Mucosa of stomach (tissue), 1 donor: ENCODE measurements at regions not wholly inside any gene's neighbourhood (a gene's known extent, or its start where the extent isn't known, plus 50 kb on each side); places are given as distances from the start of the nearest gene placed in this dataset.

Experiments used
- H3K27me3 ChIP-seq: one replicate; pipeline ENCODE4 v1.7.0; 2013; ENCODE audit warnings: mild to moderate bottlenecking, low read length; ENCODE audit not compliant: control insufficient read depth, insufficient read depth
- H3K36me3 ChIP-seq: one replicate; pipeline ENCODE4 v1.7.0; 2013; ENCODE audit warnings: low read length; ENCODE audit not compliant: control insufficient read depth, insufficient read depth
- H3K4me1 ChIP-seq: one replicate; pipeline ENCODE4 v1.7.0; 2013; ENCODE audit warnings: mild to moderate bottlenecking, low read length; ENCODE audit not compliant: control insufficient read depth, insufficient read depth
- H3K4me3 ChIP-seq: one replicate; pipeline ENCODE4 v1.7.0; 2013; ENCODE audit warnings: low read length
- H3K9ac ChIP-seq: one replicate; pipeline ENCODE4 v1.7.0; 2013; ENCODE audit warnings: mild to moderate bottlenecking, low read length, moderate library complexity
- H3K9me3 ChIP-seq: one replicate; pipeline ENCODE4 v1.7.0; 2013; ENCODE audit warnings: mild to moderate bottlenecking, low read length, moderate library complexity; ENCODE audit not compliant: control insufficient read depth
- donor health status: Pancreatic carcinoma.

DNA sequence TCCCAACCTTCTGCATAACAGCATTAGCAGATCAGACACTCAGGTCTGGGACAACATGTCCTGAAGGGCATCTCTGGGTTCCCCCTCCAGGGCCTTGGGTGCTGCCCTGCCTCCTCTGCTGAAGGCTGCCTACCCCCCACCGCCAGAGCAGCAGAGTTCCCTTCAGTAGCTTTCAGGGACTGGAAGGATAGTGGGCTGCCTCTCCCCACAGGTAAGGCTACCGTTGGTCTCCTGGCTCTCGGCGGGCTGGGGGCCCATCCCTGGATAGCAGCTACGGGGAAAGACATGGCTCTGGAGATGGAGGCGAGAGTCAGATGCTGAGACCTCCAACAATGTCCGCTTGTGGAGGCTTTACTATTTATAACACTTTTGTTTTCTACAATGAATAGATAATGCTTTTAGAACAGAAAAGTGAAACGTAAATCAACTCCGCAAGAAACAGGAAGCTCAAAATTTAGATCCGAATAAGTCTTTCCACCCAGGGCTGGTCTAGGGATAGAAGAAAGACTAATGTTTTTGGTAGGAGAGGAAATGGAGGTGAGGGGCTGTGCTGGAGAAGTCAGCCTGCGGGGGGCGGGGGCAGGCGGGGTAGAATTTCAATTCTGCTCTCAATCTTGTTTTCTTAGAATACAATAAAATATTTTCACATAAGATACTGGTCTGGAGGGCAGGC is 58.4 kb downstream of the ARL4C start:
- H3K9ac ChIP-seq: no peak overlapping the region
- no peaks in the 10 kb centered on the region for H3K27me3 ChIP-seq
- H3K4me3 ChIP-seq: no peak overlapping the region
- no peaks in the 10 kb centered on the region for H3K4me1 ChIP-seq
- no peaks in the 10 kb centered on the region for H3K36me3 ChIP-seq
- no peaks in the 10 kb centered on the region for H3K9me3 ChIP-seq

GRCh38 chr2:234437642-234438304 is 59.1 kb downstream of the ARL4C start:
- no peaks in the 10 kb centered on the region for H3K9me3 ChIP-seq
- H3K4me1 ChIP-seq: no peaks in the 10 kb centered on the region
- H3K4me3 ChIP-seq: no peak overlapping the region
- H3K36me3 ChIP-seq: no peaks in the 10 kb centered on the region
- no peaks in the 10 kb centered on the region for H3K27me3 ChIP-seq
- no peak overlapping the region for H3K9ac ChIP-seq

DNA sequence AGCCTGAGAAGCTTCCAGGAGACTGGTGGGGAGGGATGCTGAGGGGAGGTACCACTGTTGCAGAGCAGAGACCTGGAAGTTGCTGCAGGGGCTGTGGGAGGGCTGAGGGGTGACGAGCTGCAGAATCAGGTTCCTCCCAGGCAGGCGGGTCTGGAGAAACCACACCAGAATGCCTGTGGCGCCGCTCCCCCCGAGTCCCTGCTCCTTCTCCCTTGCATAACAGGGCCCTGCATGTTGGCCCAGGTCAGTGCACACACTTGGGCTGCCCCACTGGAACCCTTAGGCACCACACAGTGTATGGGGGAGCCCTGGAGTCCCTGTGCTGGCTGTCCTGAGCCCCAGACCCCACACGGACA is 60.4 kb downstream of the ARL4C start:
- Histone ChIP-seq H3K9me3 (no peaks in the 10 kb centered on the region), H3K36me3 (no peaks in the 10 kb centered on the region), H3K4me1 (no peaks in the 10 kb centered on the region), H3K9ac (no peak overlapping the region), H3K4me3 (no peak overlapping the region), H3K27me3 (no peaks in the 10 kb centered on the region)

DNA sequence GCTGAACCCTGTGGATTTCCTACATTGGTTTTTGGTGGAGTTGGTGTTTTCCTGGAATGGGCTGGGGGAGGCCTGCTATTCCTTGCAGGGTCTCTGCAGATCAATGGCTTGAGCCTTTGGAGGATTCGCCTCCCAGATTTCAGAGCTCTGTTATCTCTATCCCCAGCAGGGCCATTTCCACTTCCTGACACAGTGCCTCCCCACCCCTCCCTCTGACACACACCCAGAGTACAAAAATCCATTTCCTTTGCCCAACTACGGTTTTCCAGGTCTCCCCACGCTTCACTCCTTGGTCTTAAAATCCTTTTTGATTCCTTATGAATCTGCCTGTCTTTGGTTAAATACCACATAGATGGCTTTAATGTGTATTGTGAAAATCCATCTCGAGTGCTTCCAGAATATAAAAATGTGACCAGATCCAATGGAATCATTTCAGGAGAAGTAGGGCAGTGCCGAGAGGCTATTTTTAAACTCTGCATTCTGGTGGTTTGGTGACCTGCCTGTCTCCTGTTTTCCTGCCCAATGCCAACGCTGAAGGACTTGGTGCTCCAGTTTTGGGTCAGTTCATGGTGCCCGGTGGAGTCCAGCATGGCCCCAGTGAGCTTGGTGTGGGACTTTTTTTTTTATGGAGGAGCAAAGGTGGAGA is 60.9 kb downstream of the ARL4C start:
- Histone ChIP-seq H3K4me3 (no peak overlapping the region), H3K27me3 (no peaks in the 10 kb centered on the region), H3K4me1 (no peaks in the 10 kb centered on the region), H3K9me3 (no peaks in the 10 kb centered on the region), H3K9ac (no peak overlapping the region), H3K36me3 (no peaks in the 10 kb centered on the region)

DNA sequence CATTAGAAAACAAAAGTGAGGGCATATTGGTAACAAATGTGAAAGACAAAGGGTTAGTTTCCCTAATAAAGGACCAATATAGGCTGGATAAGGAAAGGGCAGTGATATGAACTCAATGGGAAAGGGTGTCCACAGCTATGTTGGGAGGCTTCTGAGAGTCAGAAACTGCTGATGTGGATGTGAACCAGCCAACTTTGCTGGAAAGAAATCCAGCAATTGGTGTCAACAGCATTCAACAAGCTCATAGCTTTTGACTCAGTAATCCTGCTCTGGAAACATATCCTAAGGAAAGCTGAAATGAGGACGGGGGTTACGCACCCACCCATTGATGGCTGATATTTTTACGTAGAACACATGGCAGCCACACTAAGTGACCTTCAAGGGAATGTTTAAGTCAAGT is 63.7 kb downstream of the ARL4C start:
- Histone ChIP-seq H3K4me3 (no peak overlapping the region), H3K9ac (no peak overlapping the region), H3K36me3 (no peaks in the 10 kb centered on the region), H3K9me3 (no peaks in the 10 kb centered on the region), H3K4me1 (no peaks in the 10 kb centered on the region), H3K27me3 (no peaks in the 10 kb centered on the region)

- peaks cover 18% of the 10 kb centered on the region for H3K4me1 ChIP-seq
- H3K27me3 ChIP-seq: no peaks in the 10 kb centered on the region
Observed at GRCh38 chr2:234430871-234431270, 66.0 kb downstream of the ARL4C start.

DNA sequence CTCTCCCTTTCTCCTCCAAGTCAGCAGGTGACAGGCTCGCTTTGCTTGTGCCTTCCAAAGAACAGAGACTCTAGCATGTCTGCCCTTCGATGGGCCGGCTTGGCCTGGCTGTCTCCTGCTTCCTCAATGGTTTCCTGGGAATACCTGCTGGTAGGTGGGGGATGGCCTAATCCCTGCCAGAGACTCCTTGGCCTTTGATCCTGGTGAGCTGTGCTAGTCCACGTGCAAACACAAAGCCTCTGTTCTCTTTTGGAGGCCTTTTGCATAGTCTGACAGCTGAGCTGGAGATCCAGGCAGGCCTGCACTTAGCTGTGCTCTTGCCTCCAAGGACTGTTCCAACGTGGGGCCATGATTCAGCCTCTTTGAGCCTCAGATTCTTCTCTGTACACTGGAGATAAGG is 67.6 kb downstream of the ARL4C start:
- H3K9me3 ChIP-seq: no peaks in the 10 kb centered on the region
- peaks cover 21% of the 10 kb centered on the region for H3K4me1 ChIP-seq
- H3K9ac ChIP-seq: no peak overlapping the region
- no peaks in the 10 kb centered on the region for H3K27me3 ChIP-seq
- no peaks in the 10 kb centered on the region for H3K36me3 ChIP-seq
- H3K4me3 ChIP-seq: no peak overlapping the region

More at GRCh38 chr2:234430871-234431270, 66.0 kb downstream of the ARL4C start:
- Histone ChIP-seq H3K9ac (no peak overlapping the region), H3K4me3 (no peak overlapping the region), H3K9me3 (no peaks in the 10 kb centered on the region), H3K36me3 (no peaks in the 10 kb centered on the region)

DNA sequence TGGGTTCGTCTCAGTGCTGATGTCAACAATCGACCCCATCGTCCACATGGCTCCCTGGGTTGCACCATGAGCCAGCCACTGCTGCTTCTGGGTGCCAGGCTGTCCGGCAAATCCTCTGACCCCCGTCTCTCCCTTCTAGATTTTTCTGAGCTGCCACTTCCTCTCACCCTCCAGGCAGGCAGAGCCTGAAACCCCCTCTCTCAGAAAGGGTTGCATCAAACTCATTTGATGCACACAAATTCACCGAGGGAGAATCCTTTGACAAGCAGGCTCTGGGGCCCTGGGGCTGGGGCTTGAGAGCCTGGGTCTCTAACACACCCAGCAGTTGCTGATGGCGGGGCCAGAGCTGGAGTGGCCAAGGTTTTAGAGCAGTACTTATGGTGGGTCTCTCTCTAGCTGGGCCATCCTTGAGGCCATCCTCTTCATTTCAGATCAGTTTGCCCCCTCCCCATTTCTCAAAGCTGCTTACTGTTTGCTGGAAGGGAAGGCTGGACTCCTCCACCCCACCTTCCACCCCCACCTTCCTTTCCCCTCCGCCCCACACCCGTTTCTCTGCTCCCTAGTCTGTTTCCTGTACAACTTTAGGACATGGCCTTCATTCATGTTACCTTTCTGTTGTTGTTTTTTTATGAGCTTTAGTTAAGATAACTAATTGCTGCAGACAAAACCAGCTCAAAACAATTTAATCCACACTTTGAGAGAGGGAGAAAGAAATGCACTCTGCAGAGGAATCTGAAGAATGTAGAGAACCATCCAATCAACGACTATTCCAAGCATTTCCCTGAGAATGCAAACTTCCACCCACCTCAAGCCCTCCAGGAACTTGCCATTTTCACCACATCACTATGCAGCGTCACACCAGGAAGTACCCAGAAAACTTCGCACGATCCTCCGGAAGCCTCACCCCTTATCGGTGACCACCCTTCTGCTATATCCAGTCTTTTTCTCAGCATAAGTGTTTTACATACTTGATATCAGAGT is 69.5 kb downstream of the ARL4C start:
- no peaks in the 10 kb centered on the region for H3K27me3 ChIP-seq
- no peaks in the 10 kb centered on the region for H3K36me3 ChIP-seq
- H3K9me3 ChIP-seq: no peaks in the 10 kb centered on the region
- H3K4me3 ChIP-seq: no peak overlapping the region
- H3K4me1 ChIP-seq: peaks cover 29% of the 10 kb centered on the region
- no peak overlapping the region for H3K9ac ChIP-seq

- Histone ChIP-seq H3K36me3 (no peaks in the 10 kb centered on the region), H3K4me3 (no peak overlapping the region), H3K9me3 (no peaks in the 10 kb centered on the region), H3K9ac (no peak overlapping the region), H3K27me3 (no peaks in the 10 kb centered on the region), H3K4me1 (peaks cover 34% of the 10 kb centered on the region)
Observed at GRCh38 chr2:234426616-234427015, 70.3 kb downstream of the ARL4C start.

- H3K9ac ChIP-seq: no peak overlapping the region
- H3K36me3 ChIP-seq: no peaks in the 10 kb centered on the region
- H3K9me3 ChIP-seq: no peaks in the 10 kb centered on the region
- H3K4me3 ChIP-seq: no peak overlapping the region
- peaks cover 40% of the 10 kb centered on the region for H3K4me1 ChIP-seq
- no peaks in the 10 kb centered on the region for H3K27me3 ChIP-seq
Observed at GRCh38 chr2:234425639-234426603, 71.0 kb downstream of the ARL4C start.

DNA sequence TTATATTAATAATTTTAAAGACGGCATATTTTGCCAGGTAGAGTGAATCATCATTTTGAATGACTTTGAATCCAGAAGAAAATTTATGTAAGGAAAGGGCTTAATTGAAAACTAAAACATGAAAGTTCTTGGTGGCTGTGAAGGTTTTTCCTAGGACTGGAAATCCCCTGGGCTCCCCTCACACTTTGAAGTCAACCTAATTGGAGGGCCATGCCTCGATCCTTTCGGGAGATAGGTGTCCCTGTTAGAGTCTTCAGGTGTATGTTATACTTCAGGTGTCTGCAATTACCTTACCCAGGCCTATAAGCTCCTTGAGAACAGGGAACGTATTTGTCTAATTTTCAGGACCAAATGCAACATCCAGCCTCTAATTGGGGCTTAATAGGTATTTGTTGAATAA is 73.0 kb downstream of the ARL4C start:
- Histone ChIP-seq H3K9ac (no peak overlapping the region), H3K27me3 (no peaks in the 10 kb centered on the region), H3K4me3 (no peak overlapping the region), H3K4me1 (peaks cover 48% of the 10 kb centered on the region), H3K36me3 (no peaks in the 10 kb centered on the region), H3K9me3 (no peaks in the 10 kb centered on the region)
